ENCODE measurements at regions not wholly inside any gene's neighbourhood (a gene's known extent, or its start where the extent isn't known, plus 50 kb on each side); places are given as distances from the start of the nearest gene placed in this dataset.

DNA sequence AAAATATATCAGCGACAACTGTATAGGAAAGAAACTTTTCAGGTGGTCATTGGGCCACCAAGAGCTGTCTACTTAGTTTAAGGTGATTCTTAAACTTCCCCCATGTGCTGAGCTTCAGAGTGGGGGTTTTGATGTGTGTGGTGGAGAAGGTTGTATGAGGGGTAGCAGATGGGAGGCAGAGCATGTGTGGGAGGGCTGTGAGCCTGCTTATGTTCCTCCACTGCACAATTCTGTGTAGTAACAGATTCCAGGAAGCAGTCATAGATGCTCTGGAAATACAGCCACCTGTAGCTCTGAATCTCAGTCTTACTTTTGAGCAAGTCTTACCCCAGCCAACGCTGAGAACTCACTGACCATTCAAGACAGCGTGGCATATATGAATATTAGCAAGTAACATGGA, 95.3 kb upstream of the SPATA13 start:
- TF ChIP-seq, protein P1, sequence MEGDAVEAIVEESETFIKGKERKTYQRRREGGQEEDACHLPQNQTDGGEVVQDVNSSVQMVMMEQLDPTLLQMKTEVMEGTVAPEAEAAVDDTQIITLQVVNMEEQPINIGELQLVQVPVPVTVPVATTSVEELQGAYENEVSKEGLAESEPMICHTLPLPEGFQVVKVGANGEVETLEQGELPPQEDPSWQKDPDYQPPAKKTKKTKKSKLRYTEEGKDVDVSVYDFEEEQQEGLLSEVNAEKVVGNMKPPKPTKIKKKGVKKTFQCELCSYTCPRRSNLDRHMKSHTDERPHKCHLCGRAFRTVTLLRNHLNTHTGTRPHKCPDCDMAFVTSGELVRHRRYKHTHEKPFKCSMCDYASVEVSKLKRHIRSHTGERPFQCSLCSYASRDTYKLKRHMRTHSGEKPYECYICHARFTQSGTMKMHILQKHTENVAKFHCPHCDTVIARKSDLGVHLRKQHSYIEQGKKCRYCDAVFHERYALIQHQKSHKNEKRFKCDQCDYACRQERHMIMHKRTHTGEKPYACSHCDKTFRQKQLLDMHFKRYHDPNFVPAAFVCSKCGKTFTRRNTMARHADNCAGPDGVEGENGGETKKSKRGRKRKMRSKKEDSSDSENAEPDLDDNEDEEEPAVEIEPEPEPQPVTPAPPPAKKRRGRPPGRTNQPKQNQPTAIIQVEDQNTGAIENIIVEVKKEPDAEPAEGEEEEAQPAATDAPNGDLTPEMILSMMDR (IDR thresholded peaks at IDR 0.05), result no peak
- TF ChIP-seq POLR2A (IDR thresholded peaks at IDR 0.05), result no peak
